Esophagus squamous epithelium (tissue), 5 donors: ENCODE measurements at regions not wholly inside any gene's neighbourhood (a gene's known extent, or its start where the extent isn't known, plus 50 kb on each side); places are given as distances from the start of the nearest gene placed in this dataset.
"Not testable (repeated sequence)": the region's sequence is repeated elsewhere in the genome, so short reads cannot be mapped to it uniquely, and the experiment has no call there.

ENCODE experiments used
- DNase-seq: peaks from one replicate; lab custom pipeline; 2025; lab: John Stamatoyannopoulos, UW
- H3K27ac ChIP-seq, 4 donors: fragments of 200-600 bp; sonication (generic); one replicate each; pipeline ENCODE4 v1.5.1; 2016 to 2019; ENCODE audit warnings: mild to moderate bottlenecking in 1 of 4
- H3K27me3 ChIP-seq, 4 donors: fragments of 200-600 bp; sonication (generic); 1 replicate in 3 of 4; 2 replicates in 1 of 4; pipeline versions ENCODE4 v1.5.1 to v1.6.0; 2017 to 2021; ENCODE audit warnings: antibody characterized with exemption in 1 of 4
- H3K36me3 ChIP-seq, 3 donors: fragments of 200-600 bp; sonication (generic); one replicate each; pipeline ENCODE4 v1.5.1; 2016 to 2019
- H3K4me1 ChIP-seq, 3 donors: fragments of 200-600 bp; sonication (generic); one replicate each; pipeline ENCODE4 v1.5.1; 2017 to 2019
- H3K4me3 ChIP-seq, 4 donors: fragments of 200-600 bp; sonication (generic); 1 replicate in 3 of 4; 2 replicates in 1 of 4; pipeline ENCODE4 v1.5.1; 2016 to 2019; ENCODE audit warnings: mild to moderate bottlenecking in 2 of 4, moderate library complexity in 1 of 4
- H3K9me3 ChIP-seq, 3 donors: fragments of 200-600 bp; sonication (generic); one replicate each; pipeline ENCODE4 v1.5.1; 2016 to 2019
- WGBS, 2 donors: methylation state at CpG; one replicate each; pipeline ENCODE4 v1.1.5; 2018; 5-methylcytosine and 5-hydroxymethylcytosine counted together
- intact Hi-C: fragments of 100-400 bp; cut with DNase I; formaldehyde crosslinking; loops from one replicate; pipeline ENCODE4 v1.15.0; 2022
- donor health status: DM: yes; HTN: yes; CAD: no.

- H3K4me3 ChIP-seq, intact Hi-C loops, H3K36me3 ChIP-seq, DNase-seq, H3K9me3 ChIP-seq, H3K4me1 ChIP-seq, H3K27me3 ChIP-seq: not testable (repeated sequence)
- peak overlapping the region in 2 of 4 donors; percentile 2 to 30 for H3K27ac ChIP-seq
- 49 to 58% methylated on average over 5 of the region's 5 CpGs for whole genome bisulfite sequencing, 2 donors
These were observed 106.4 kb downstream of the OR4F3 start for GRCh38 chr5:181473483-181473882.
